OCI-LY3 (cell line): ENCODE measurements at regions not wholly inside any gene's neighbourhood (a gene's known extent, or its start where the extent isn't known, plus 50 kb on each side); places are given as distances from the start of the nearest gene placed in this dataset.

ENCODE experiments used
- CTCF ChIP-seq: fragments of 200-600, 300-600 bp; sonication (generic); IDR thresholded peaks from 2 replicates; pipeline ENCODE4 v1.5.1; 2014; ENCODE audit warnings: antibody characterized with exemption, low read length, low read depth
- EZH2phosphoT487 ChIP-seq: fragments of 200-600 bp; shearing (Covaris generic); IDR thresholded peaks from 2 replicates; pipeline ENCODE4 v1.6.1; 2018; ENCODE audit warnings: antibody characterized with exemption, mixed run types, low read depth

- no peak for TF ChIP-seq CTCF
- TF ChIP-seq EZH2phosphoT487 = no peak
Measured at GRCh38 chr3:82067420-82067819, 306.0 kb upstream of the GBE1 start.
